ENCODE measurements at regions not wholly inside any gene's neighbourhood (a gene's known extent, or its start where the extent isn't known, plus 50 kb on each side); places are given as distances from the start of the nearest gene placed in this dataset.

DNA sequence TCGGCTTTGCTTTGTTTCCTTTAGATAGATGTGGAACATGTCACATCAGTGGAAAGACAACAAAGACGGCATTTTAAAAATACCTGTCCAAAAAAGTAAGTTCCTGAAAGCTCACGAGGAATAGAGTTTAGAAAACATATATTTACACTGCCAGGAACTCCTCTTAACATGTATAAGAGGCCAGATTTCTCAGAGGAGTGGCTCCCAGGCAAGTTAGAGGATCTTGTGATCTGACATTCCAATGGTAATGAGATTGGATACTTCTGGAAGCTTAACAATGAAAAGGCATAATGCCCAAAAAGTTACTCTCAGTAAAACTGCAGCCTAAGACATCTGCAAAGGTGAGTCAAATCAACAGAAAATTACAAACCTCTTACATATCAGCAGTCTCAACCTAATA is 77.1 kb downstream of the CYRIA start:
- Mint-ChIP-seq H3K4me3 (no peak overlapping the region), H3K4me1 (ENCODE audit: low read depth) (no peaks in the 10 kb centered on the region), H3K36me3 (ENCODE audit: low read depth) (no peaks in the 10 kb centered on the region), H3K27ac (no peak overlapping the region), H3K27me3 (ENCODE audit: low read depth) (no peaks in the 10 kb centered on the region), H3K9me3 (no peaks in the 10 kb centered on the region)
- no peak for DNase-seq
- CTCF ChIA-PET = interaction anchor here (0.6 kb wide), 1 partner anchor 1634 kb away, joined by 3 read pairs; no protein-coding TSS in a partner anchor
- intact Hi-C loops (cut with micrococcal nuclease) = no loop called here

DNA sequence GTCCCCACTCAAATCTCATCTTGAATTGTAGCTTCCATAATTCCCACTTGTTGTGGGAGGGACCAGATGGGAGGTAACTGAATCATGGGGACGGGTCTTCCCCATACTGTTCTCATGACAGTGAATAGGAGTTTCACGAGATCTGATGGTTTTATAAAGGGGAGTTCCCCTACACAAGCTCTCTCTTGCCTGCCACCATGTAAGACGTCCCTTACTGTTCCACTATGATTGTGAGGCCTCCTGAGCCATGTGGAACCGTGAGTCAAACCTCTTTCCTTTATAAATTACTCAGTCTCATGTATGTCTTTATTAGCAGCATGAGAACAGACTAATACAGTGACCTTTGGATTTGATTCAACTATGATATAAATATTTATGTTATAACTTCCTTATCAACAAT is 78.0 kb downstream of the CYRIA start:
- Mint-ChIP-seq H3K4me1 (ENCODE audit: low read depth) (no peaks in the 10 kb centered on the region), H3K4me3 (no peak overlapping the region), H3K36me3 (ENCODE audit: low read depth) (no peaks in the 10 kb centered on the region), H3K27ac (no peak overlapping the region), H3K9me3 (no peaks in the 10 kb centered on the region), H3K27me3 (ENCODE audit: low read depth) (no peaks in the 10 kb centered on the region)
- CTCF ChIA-PET = no interaction called here
- intact Hi-C loops (cut with micrococcal nuclease) = no loop called here
- DNase-seq = no peak

DNA sequence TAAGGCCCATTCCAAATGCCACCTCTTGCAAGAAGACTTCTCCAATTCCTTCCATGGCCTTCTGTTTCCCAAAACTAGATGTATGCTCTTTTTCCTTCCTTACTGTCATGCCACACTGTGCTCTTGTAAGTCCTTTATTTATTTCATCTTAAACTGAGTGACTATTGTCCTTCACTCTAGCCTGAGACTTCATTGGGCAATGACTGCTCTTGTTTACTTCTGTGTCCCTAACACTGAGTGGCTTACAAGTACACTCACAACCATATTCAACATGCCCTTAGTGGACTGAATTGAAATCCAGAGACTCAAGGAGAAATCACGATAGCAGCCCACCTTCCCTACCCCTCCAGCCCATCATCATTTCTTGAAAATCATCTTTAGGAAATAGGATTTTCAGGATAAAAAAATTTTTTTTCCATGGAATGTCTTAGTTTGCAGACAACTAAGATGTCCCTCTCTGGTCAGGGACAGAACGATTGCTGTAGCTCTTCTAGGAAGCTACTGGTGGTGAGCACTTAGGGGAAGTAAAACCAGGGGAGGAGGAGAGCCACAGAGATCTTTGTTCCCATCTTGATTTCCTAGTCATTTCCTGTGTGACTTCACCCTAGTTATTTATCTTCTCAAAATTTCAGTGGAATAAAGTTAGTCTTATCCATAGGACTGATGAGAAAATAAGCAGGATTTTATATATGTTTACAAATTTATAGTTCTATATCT is 80.7 kb downstream of the CYRIA start:
- no peak for DNase-seq
- H3K9me3 Mint-ChIP-seq = no peaks in the 10 kb centered on the region

DNA sequence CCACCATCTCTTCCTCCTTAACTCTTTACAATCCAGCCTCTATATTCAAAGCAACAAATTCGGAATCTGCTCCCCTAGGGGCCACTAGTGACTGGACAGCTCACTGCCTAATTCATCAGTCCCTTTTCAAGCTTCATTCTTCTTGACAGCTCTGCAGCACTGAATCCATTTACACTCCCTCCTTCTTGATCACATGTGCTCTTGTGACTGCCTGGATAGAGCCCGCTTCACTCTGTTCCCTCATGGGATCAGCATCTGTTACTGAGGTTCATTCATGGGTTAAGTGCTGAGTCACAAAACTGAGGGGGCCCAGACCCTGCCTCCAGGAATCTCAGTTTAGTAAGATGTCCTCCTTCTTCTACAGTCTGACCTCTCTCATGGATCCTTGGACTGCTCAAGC is 81.5 kb downstream of the CYRIA start:
- H3K27ac Mint-ChIP-seq = no peak overlapping the region
- CTCF ChIA-PET = no interaction called here
- DNase-seq = no peak
- H3K27me3 Mint-ChIP-seq (ENCODE audit: low read depth) = peaks cover 3% of the 10 kb centered on the region
- no peaks in the 10 kb centered on the region for H3K4me1 Mint-ChIP-seq (ENCODE audit: low read depth)
- H3K9me3 Mint-ChIP-seq = no peaks in the 10 kb centered on the region
- H3K36me3 Mint-ChIP-seq (ENCODE audit: low read depth) = no peaks in the 10 kb centered on the region
- intact Hi-C loops (cut with micrococcal nuclease) = no loop called here
- no peak overlapping the region for H3K4me3 Mint-ChIP-seq

More for the DNA sequence above, 80.7 kb downstream of the CYRIA start:
- Mint-ChIP-seq H3K4me3 (no peak overlapping the region), H3K4me1 (ENCODE audit: low read depth) (no peaks in the 10 kb centered on the region), H3K27ac (no peak overlapping the region), H3K27me3 (ENCODE audit: low read depth) (peaks cover 2% of the 10 kb centered on the region), H3K36me3 (ENCODE audit: low read depth) (no peaks in the 10 kb centered on the region)
- intact Hi-C loops (cut with micrococcal nuclease) = no loop called here
- CTCF ChIA-PET = no interaction called here

DNA sequence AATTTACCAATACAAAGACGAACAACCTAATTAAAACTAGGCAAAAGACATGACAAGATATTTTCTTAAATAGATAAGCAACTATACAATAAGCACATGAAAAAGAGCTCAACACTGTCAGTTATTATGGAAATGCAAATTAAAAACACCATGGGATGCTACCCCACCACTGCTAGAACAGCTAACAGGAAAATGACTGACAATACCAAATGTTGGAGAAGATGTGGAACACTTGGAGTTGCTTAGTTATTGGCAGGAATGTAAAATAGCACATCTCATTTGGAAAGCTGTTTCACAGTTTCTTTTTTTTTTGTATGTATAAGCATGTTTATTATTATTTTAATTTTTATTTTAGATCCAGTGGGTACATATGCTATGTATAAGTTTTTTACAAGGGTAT is 84.4 kb downstream of the CYRIA start:
- Mint-ChIP-seq H3K36me3 (ENCODE audit: low read depth) (no peaks in the 10 kb centered on the region), H3K4me1 (ENCODE audit: low read depth) (no peaks in the 10 kb centered on the region), H3K9me3 (no peaks in the 10 kb centered on the region), H3K4me3 (no peak overlapping the region), H3K27me3 (ENCODE audit: low read depth) (peaks cover 5% of the 10 kb centered on the region), H3K27ac (no peak overlapping the region)
- intact Hi-C loops (cut with micrococcal nuclease) = no loop called here
- CTCF ChIA-PET = interaction anchor here (1.1 kb wide), 1 partner anchor 27 kb away, joined by 4 read pairs; no protein-coding TSS in a partner anchor
- DNase-seq = no peak

DNA sequence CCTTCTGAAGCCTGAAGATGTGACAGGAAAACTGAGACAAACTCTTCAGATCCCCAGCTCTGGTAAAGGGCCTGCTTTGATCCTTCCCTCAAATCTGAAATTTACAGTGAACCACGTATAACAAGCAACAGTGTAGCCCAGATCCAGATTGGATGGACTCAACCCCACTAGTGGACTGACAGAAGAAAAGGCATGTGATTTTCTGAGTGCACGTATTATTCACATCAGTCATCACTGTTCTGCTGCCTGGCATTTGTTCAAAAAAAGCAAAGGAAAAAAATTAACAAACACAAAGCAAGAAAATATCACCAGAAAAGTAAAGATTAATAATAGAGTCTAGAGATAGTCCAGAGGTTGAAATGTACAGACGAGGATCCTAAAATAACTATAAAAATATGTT is 87.6 kb downstream of the CYRIA start:
- peaks cover 16% of the 10 kb centered on the region for H3K27me3 Mint-ChIP-seq (ENCODE audit: low read depth)
- DNase-seq = no peak
- H3K9me3 Mint-ChIP-seq = peaks cover 8% of the 10 kb centered on the region
- intact Hi-C loops (cut with micrococcal nuclease) = no loop called here
- no peak overlapping the region for H3K27ac Mint-ChIP-seq
- peaks cover 4% of the 10 kb centered on the region for H3K36me3 Mint-ChIP-seq (ENCODE audit: low read depth)
- CTCF ChIA-PET = interaction anchor here (1.4 kb wide), 1 partner anchor 31 kb away, joined by 3 read pairs; no protein-coding TSS in a partner anchor
- H3K4me3 Mint-ChIP-seq = no peak overlapping the region
- H3K4me1 Mint-ChIP-seq (ENCODE audit: low read depth) = no peaks in the 10 kb centered on the region

DNA sequence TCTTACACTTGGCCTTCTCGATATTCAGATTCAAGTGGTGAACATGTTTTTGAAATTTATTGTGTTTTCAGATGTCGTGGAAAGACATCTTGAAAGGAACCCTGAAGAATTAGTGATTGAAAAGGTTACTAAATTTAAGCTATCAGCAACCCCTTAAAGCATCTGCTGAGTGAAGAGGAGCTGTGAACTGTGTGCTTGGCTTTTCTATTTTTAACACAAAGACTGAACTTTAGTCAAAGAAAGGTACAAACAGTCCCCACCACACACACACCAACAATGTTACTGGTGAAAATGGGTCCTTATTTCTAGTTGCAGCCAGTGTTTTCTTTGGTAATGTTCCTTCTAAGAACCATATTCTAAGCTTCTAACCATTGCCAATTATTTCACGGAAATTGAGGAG is 95.1 kb downstream of the CYRIA start:
- intact Hi-C loops (cut with micrococcal nuclease) = no loop called here
- Mint-ChIP-seq H3K4me3 (no peak overlapping the region), H3K9me3 (peaks cover 8% of the 10 kb centered on the region), H3K4me1 (ENCODE audit: low read depth) (no peaks in the 10 kb centered on the region), H3K36me3 (ENCODE audit: low read depth) (peaks cover 4% of the 10 kb centered on the region), H3K27me3 (ENCODE audit: low read depth) (peaks cover 14% of the 10 kb centered on the region), H3K27ac (no peak overlapping the region)
- CTCF ChIA-PET = no interaction called here
- DNase-seq = no peak

DNA sequence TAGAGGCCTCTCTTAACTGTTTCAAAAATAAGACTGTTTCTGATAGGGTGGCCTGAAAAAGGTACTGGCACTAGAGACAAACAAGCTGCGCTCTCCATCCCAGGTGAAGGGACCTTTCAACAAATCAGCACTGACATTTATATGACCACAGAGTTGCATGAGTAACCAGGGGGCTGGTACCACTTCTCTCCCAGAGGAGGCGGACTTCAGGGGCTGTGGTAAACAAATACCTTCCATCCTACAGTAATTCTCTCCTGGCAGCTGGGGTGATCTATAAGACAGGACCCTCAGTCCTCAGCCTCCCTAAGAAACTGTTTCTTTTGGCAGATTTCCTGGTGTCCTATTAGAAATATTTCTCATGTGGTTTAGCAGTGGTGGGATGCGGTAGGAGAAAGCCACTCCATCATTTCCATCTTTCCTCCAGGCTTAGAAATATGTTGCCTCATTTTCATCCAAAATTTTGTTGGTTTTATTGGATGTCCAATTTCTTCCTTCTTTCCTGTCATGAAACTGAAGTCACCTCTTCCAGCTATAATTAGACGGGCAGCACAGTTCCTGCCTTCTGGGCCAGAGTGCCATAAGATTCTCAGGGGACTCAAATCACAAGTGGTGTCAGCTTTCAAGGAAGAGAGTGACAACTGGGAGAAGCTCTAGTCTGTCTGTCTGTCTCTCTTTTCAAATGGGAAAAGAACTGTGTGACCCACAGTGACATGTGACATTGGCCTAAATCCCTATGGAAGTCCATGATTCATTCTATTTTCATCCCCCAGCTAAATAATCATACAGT is 96.4 kb downstream of the CYRIA start:
- Mint-ChIP-seq H3K27ac (no peak overlapping the region), H3K4me3 (no peak overlapping the region), H3K27me3 (ENCODE audit: low read depth) (peaks cover 11% of the 10 kb centered on the region), H3K9me3 (peaks cover 5% of the 10 kb centered on the region), H3K4me1 (ENCODE audit: low read depth) (no peaks in the 10 kb centered on the region), H3K36me3 (ENCODE audit: low read depth) (peaks cover 4% of the 10 kb centered on the region)
- no peak for DNase-seq
- intact Hi-C loops (cut with micrococcal nuclease) = no loop called here
- CTCF ChIA-PET = no interaction called here

DNA sequence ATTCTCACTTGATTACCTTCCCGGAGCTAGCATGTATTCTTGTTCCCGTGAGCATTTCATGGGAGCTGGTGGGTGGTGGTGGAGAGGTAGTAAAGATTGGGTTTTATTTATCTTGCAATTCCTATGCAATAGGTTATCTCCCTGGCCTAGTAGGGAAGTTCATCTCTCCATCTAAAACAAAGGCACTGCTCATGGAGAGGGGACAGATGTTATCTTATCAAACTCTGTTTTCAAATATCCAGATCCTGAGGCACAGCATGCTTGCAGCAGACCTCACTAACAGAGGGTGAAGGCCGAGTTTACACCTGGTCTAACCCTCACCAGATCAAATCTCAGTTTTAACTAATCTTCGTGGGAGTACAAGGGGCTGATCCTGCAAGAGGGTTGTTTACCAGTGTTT is 98.9 kb downstream of the CYRIA start:
- H3K4me3 Mint-ChIP-seq = no peak overlapping the region
- no peaks in the 10 kb centered on the region for H3K36me3 Mint-ChIP-seq (ENCODE audit: low read depth)
- H3K27me3 Mint-ChIP-seq (ENCODE audit: low read depth) = peaks cover 7% of the 10 kb centered on the region
- no peak overlapping the region for H3K27ac Mint-ChIP-seq
- CTCF ChIA-PET = no interaction called here
- no peaks in the 10 kb centered on the region for H3K4me1 Mint-ChIP-seq (ENCODE audit: low read depth)
- intact Hi-C loops (cut with micrococcal nuclease) = no loop called here
- no peaks in the 10 kb centered on the region for H3K9me3 Mint-ChIP-seq
- no peak for DNase-seq

DNA sequence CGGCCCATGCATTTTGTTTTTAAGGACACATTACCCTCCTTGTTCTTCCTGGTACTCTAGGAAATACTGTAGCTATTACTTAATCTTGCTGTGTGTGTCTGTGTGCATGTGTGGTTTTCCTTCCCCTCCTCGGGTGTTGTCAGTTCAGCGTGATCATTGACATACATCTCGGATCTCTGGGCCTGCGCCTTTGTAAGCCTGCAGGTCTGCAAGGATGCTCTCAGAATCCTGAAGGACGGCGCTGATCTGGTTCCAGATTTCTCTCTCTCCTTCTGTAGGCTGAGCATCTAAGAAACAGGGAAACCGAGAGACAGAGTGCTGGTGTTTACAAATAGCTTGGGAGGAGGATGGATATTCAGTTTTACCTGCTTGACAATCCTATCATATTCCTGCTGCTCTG is 100.2 kb downstream of the CYRIA start:
- intact Hi-C loops (cut with micrococcal nuclease) = no loop called here
- Mint-ChIP-seq H3K27me3 (ENCODE audit: low read depth) (peaks cover 7% of the 10 kb centered on the region), H3K27ac (no peak overlapping the region), H3K4me1 (ENCODE audit: low read depth) (no peaks in the 10 kb centered on the region), H3K36me3 (ENCODE audit: low read depth) (no peaks in the 10 kb centered on the region), H3K9me3 (no peaks in the 10 kb centered on the region), H3K4me3 (no peak overlapping the region)
- DNase-seq = no peak
- CTCF ChIA-PET = no interaction called here

DNA sequence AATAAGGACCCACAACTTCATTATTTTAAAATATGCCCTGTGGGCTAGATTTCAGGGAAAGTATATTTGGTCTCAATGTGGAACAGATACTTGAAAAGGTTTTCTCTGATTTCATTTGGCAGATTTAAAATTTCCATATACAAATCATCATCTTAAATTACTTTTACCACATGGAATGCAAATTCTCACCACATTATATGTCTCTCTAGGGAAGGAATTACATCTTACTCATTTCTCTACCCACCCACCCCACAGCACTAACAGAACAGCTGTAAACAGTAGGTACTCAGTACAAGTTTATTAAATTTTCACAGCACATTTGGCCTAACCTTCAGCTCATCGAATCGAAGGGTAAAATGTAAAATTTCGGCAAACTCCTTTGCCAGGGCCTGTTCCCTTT is 104.0 kb downstream of the CYRIA start:
- Mint-ChIP-seq H3K27ac (no peak overlapping the region), H3K4me3 (no peak overlapping the region), H3K27me3 (ENCODE audit: low read depth) (peaks cover 2% of the 10 kb centered on the region), H3K9me3 (no peaks in the 10 kb centered on the region), H3K36me3 (ENCODE audit: low read depth) (no peaks in the 10 kb centered on the region), H3K4me1 (ENCODE audit: low read depth) (no peaks in the 10 kb centered on the region)
- no peak for DNase-seq
- intact Hi-C loops (cut with micrococcal nuclease) = no loop called here
- CTCF ChIA-PET = no interaction called here

DNA sequence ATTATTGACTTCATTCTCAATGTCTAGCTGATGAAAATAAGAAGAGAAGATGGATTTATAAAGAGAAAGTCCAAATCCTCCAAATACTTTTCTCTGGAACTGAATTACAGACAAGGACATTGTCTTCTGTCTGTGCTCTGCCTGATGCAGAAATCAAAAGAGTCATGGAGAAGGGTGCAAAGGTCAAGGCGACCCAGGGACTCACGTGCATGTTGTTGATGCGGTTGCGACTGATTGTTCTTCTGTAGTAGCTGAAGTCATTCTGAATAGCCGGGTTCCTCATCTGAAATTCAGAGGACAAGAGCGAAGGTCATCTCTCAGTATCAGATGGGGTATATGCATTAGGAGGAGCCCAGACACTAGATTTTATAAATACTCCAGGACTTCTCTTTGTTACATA is 104.4 kb downstream of the CYRIA start:
- H3K9me3 Mint-ChIP-seq = no peaks in the 10 kb centered on the region
- no peak for DNase-seq

More for the DNA sequence above, 104.4 kb downstream of the CYRIA start:
- no peak overlapping the region for H3K4me3 Mint-ChIP-seq
- H3K4me1 Mint-ChIP-seq (ENCODE audit: low read depth) = no peaks in the 10 kb centered on the region
- intact Hi-C loops (cut with micrococcal nuclease) = no loop called here
- H3K27ac Mint-ChIP-seq = no peak overlapping the region
- H3K27me3 Mint-ChIP-seq (ENCODE audit: low read depth) = peaks cover 2% of the 10 kb centered on the region
- CTCF ChIA-PET = no interaction called here
- no peaks in the 10 kb centered on the region for H3K36me3 Mint-ChIP-seq (ENCODE audit: low read depth)

Data from activated naive CD4-positive, alpha-beta T cell treated with anti-CD3 and anti-CD28 coated beads for 36 hours (primary cell).